ENCODE measurements at regions not wholly inside any gene's neighbourhood (a gene's known extent, or its start where the extent isn't known, plus 50 kb on each side); places are given as distances from the start of the nearest gene placed in this dataset.

GRCh38 chr14:39876916-39877315 lies 444.7 kb upstream of the FBXO33 start:
- WGBS (ENCODE audit: insufficient coverage) = no CpG with 5 or more reads among the region's 1 CpG
- no peak for TF ChIP-seq CTCF (IDR thresholded peaks at IDR 0.05)
- H3K36me3 Mint-ChIP-seq = no peaks in the 10 kb centered on the region
- intact Hi-C loops (cut with micrococcal nuclease) = no loop called here
- no peak overlapping the region for H3K9ac ChIP-seq (ENCODE audit: insufficient read depth, low read length, poor library complexity, severe bottlenecking)
- H3K9me3 Mint-ChIP-seq = peaks cover 0 to 4% (median 3%) of the 10 kb centered on the region in 7 donors
- H3K9me3 ChIP-seq (replicated peaks in 1 of 2; ENCODE audit: control insufficient read depth in 1 of 2, insufficient read depth in 1 of 2, low read length in 2 of 2) = peaks cover 0 to 1% of the 10 kb centered on the region in 2 donors
- H3K4me2 ChIP-seq (replicated peaks; ENCODE audit: extremely low read depth, low read length, poor library complexity, severe bottlenecking) = no peak overlapping the region
- no peaks in the 10 kb centered on the region for H4K20me1 ChIP-seq (ENCODE audit: insufficient read depth, low read length)
- H3K4me3 Mint-ChIP-seq = no peak overlapping the region
- no peak overlapping the region for H2AFZ ChIP-seq (ENCODE audit: insufficient read depth, low read depth, low read length, poor library complexity, severe bottlenecking)
- no peak overlapping the region for H3K27ac ChIP-seq (ENCODE audit: low read depth in 1 of 2, low read length in 2 of 2)
- H3K27me3 Mint-ChIP-seq (ENCODE audit: low read depth in 3 of 3) = peaks cover 0 to 1% (median 0%) of the 10 kb centered on the region in 3 donors
- no peaks in the 10 kb centered on the region for H3K27me3 ChIP-seq (ENCODE audit: control insufficient read depth in 2 of 2, insufficient read depth in 2 of 2, low read length in 2 of 2)
- no peak overlapping the region for H3K4me3 ChIP-seq (replicated peaks in 1 of 3; ENCODE audit: low read depth in 2 of 3, low read length in 3 of 3)
- no peak for DNase-seq
- no peaks in the 10 kb centered on the region for H3K79me2 ChIP-seq (ENCODE audit: insufficient read depth, low read length)
- H3K4me1 Mint-ChIP-seq = no peaks in the 10 kb centered on the region
- H3K4me1 ChIP-seq (ENCODE audit: control insufficient read depth in 1 of 2, insufficient read depth in 2 of 2, low read length in 2 of 2) = no peaks in the 10 kb centered on the region
- no peak overlapping the region for H3K27ac Mint-ChIP-seq
- H3K36me3 ChIP-seq (replicated peaks in 1 of 2; ENCODE audit: control insufficient read depth in 1 of 2, insufficient read depth in 2 of 2, low read length in 2 of 2) = no peaks in the 10 kb centered on the region

- Histone ChIP-seq H2AFZ (ENCODE audit: insufficient read depth, low read depth, low read length, poor library complexity, severe bottlenecking) (no peak overlapping the region), H3K36me3 (replicated peaks in 1 of 2; ENCODE audit: control insufficient read depth in 1 of 2, insufficient read depth in 2 of 2, low read length in 2 of 2) (no peaks in the 10 kb centered on the region), H3K79me2 (ENCODE audit: insufficient read depth, low read length) (no peaks in the 10 kb centered on the region), H3K4me1 (ENCODE audit: control insufficient read depth in 1 of 2, insufficient read depth in 2 of 2, low read length in 2 of 2) (no peaks in the 10 kb centered on the region), H3K9ac (ENCODE audit: insufficient read depth, low read length, poor library complexity, severe bottlenecking) (no peak overlapping the region), H3K4me2 (replicated peaks; ENCODE audit: extremely low read depth, low read length, poor library complexity, severe bottlenecking) (no peak overlapping the region), H3K27ac (ENCODE audit: low read depth in 1 of 2, low read length in 2 of 2) (no peak overlapping the region), H3K4me3 (replicated peaks in 1 of 3; ENCODE audit: low read depth in 2 of 3, low read length in 3 of 3) (no peak overlapping the region), H3K9me3 (replicated peaks in 1 of 2; ENCODE audit: control insufficient read depth in 1 of 2, insufficient read depth in 1 of 2, low read length in 2 of 2) (no peaks in the 10 kb centered on the region), H3K27me3 (ENCODE audit: control insufficient read depth in 2 of 2, insufficient read depth in 2 of 2, low read length in 2 of 2) (no peaks in the 10 kb centered on the region), H4K20me1 (ENCODE audit: insufficient read depth, low read length) (no peaks in the 10 kb centered on the region)
- Mint-ChIP-seq H3K36me3 (no peaks in the 10 kb centered on the region), H3K4me1 (no peaks in the 10 kb centered on the region), H3K27me3 (ENCODE audit: low read depth in 3 of 3) (no peaks in the 10 kb centered on the region), H3K27ac (no peak overlapping the region), H3K9me3 (peaks cover 0 to 4% (median 1%) of the 10 kb centered on the region in 7 donors), H3K4me3 (no peak overlapping the region)
- intact Hi-C loops (cut with micrococcal nuclease) = no loop called here
- no peak for DNase-seq
- no peak for TF ChIP-seq CTCF (IDR thresholded peaks at IDR 0.05)
- WGBS (ENCODE audit: insufficient coverage) = 100% methylated on average over 1 of the region's 2 CpGs
These were observed 442.8 kb upstream of the FBXO33 start for GRCh38 chr14:39875028-39875427.
